Esophagus muscularis mucosa (tissue), 4 donors: ENCODE measurements at regions not wholly inside any gene's neighbourhood (a gene's known extent, or its start where the extent isn't known, plus 50 kb on each side); places are given as distances from the start of the nearest gene placed in this dataset.
A peak's percentile ranks its signal among the peaks of the same experiment; 100 is the strongest.
"Not testable (repeated sequence)": the region's sequence is repeated elsewhere in the genome, so short reads cannot be mapped to it uniquely, and the experiment has no call there.

Source experiments
- DNase-seq: peaks from one replicate; pipeline ENCODE4 v3.0.0-alpha.2; 2017; ENCODE audit errors: extremely low spot score
- H3K27ac ChIP-seq, 4 donors: fragments of 200-600 bp; sonication (generic); replicated peaks in 1 of 4; 1 replicate in 3 of 4; 2 replicates in 1 of 4; pipeline ENCODE4 v1.5.1; 2016 to 2019; ENCODE audit warnings: mild to moderate bottlenecking in 1 of 4
- H3K27me3 ChIP-seq, 4 donors: fragments of 200-600 bp; sonication (generic); one replicate each; pipeline versions ENCODE4 v1.5.1 to v1.6.0; 2016 to 2019
- H3K36me3 ChIP-seq, 4 donors: fragments of 200-600 bp; sonication (generic); one replicate each; pipeline ENCODE4 v1.5.1; 2016 to 2019
- H3K4me1 ChIP-seq, 4 donors: fragments of 200-600 bp; sonication (generic); one replicate each; pipeline ENCODE4 v1.5.1; 2016 to 2019
- H3K4me3 ChIP-seq, 4 donors: fragments of 200-600 bp; sonication (generic); 1 replicate in 2 of 4; 2 replicates in 2 of 4; pipeline ENCODE4 v1.5.1; 2016 to 2019; ENCODE audit warnings: mild to moderate bottlenecking in 4 of 4, moderate library complexity in 1 of 4
- H3K9me3 ChIP-seq, 4 donors: fragments of 200-600 bp; sonication (generic); 1 replicate in 3 of 4; 2 replicates in 1 of 4; pipeline ENCODE4 v1.5.1; 2016 to 2019
- EP300 ChIP-seq: sonication (generic); formaldehyde crosslinking; IDR thresholded peaks from one replicate; pipeline ENCODE4 v1.6.1; 2017; ENCODE audit warnings: antibody characterized with exemption
- POLR2A ChIP-seq: fragments of 450-650 bp; IDR thresholded peaks from one replicate; pipeline ENCODE4 v1.6.1; 2017; ENCODE audit warnings: antibody characterized with exemption, moderate library complexity, mild to moderate bottlenecking, low read depth
- POLR2AphosphoS5 ChIP-seq, 2 donors: sonication (generic); formaldehyde crosslinking; IDR thresholded peaks; one replicate each; pipeline ENCODE4 v1.6.1; 2017; ENCODE audit warnings: antibody characterized with exemption in 2 of 2
- WGBS: methylation state at CpG from one replicate; pipeline ENCODE4 v1.1.5; 2018; 5-methylcytosine and 5-hydroxymethylcytosine counted together
- intact Hi-C: fragments of 100-400 bp; cut with DNase I; formaldehyde crosslinking; loops from one replicate; pipeline ENCODE4 v1.15.1; 2023
- TF ChIP-seq, protein P1 (sequence below), 3 experiments: fragments of 200-600 bp in 2 of 3; fragments of 450-650 bp in 1 of 3; sonication (generic) in 2 of 3; IDR thresholded peaks; one replicate each; pipeline ENCODE4 v1.5.1; 2017 to 2019; ENCODE audit warnings: antibody characterized with exemption in 3 of 3, mild to moderate bottlenecking in 2 of 3, moderate library complexity in 1 of 3

DNA sequence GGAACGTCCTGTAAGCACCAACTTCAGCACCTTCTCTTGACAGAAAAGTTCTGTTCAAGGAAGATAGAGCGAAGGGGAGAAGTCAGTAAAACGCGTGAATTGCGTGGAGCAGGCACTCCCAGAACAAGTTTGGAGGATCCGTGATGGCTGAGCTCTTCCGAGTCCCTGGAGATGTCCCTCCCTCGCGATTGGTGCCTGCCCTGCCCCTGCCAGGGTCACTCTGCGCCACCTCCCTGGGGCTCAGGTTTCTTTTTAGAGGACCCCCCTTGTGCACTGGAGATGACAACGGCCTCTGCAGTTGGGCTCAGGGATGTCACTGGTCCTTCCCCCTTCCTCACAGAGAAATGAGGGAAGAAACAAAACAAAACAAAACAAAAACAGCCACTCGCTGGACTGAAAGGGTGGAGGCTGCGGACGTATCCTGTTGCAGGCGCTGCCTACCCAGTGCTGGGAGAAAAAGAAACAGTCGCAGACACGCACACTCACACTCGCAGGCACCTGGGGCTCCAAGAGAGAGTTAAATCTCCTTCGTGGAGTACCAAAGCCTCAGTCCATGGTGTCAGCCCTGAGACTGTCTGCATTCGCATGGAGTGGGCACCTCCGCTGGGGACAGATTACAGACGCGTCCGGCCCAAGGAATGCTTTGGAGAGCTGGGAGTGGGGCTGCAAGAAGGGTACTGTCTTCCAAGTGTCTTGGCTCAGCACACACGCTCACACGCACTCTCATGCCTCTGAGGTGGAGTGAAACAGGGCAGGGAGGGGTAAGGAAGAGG lies 512.7 kb downstream of the SLCO4C1 start:
- TF ChIP-seq EP300 (no peak), POLR2A (no peak), POLR2AphosphoS5 (IDR thresholded peaks at IDR 0.05) (no peak)
- TF ChIP-seq, protein P1, sequence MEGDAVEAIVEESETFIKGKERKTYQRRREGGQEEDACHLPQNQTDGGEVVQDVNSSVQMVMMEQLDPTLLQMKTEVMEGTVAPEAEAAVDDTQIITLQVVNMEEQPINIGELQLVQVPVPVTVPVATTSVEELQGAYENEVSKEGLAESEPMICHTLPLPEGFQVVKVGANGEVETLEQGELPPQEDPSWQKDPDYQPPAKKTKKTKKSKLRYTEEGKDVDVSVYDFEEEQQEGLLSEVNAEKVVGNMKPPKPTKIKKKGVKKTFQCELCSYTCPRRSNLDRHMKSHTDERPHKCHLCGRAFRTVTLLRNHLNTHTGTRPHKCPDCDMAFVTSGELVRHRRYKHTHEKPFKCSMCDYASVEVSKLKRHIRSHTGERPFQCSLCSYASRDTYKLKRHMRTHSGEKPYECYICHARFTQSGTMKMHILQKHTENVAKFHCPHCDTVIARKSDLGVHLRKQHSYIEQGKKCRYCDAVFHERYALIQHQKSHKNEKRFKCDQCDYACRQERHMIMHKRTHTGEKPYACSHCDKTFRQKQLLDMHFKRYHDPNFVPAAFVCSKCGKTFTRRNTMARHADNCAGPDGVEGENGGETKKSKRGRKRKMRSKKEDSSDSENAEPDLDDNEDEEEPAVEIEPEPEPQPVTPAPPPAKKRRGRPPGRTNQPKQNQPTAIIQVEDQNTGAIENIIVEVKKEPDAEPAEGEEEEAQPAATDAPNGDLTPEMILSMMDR (IDR thresholded peaks at IDR 0.05), result no peak
- Histone ChIP-seq H3K4me1 (peaks cover 0 to 5% (median 0%) of the 10 kb centered on the region in 4 donors), H3K4me3 (peak overlapping the region; percentile 4 to 40 (median 32)), H3K27ac (no peak overlapping the region), H3K27me3 (no peaks in the 10 kb centered on the region), H3K36me3 (no peaks in the 10 kb centered on the region), H3K9me3 (no peaks in the 10 kb centered on the region)
- 73% methylated on average over 22 of the region's 26 CpGs for WGBS
- intact Hi-C loops, result no loop called here
- no peak for DNase-seq

DNA sequence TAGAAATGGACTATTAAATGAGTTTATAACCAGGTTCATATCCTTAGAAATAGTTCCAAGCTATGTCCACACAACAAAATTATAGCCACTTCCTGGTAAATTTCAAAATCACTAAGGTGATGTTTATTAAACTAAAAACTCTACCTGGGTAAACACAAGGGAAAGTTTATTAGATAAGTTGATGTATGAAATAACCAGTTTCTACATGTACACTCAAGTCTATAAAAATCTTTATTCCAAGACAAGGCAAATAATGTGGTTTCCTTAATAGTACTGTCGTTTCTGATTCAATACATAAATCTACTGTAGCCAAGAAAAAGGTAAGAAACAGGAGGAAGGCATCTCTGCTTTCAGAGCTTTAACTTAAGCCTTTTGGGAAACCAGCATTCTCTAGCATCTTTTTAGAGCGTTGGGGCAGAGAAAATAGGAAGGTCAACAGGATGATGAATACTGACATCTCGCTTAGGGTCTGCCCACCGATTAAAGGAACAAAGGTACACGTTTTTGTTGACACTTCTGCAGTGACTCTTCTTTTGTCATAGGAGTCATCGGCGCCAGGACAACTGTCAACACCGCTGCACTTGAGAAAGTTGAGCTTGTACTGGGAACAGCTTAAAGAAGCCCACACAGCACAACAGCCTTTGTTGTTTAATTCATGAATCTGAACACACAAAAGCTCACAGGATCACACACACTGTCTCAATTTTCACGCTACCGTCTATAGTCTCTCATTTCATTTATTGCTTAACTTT lies 513.6 kb downstream of the SLCO4C1 start:
- no peak overlapping the region for H3K27ac ChIP-seq
- H3K9me3 ChIP-seq, result no peaks in the 10 kb centered on the region
- peaks cover 0 to 5% (median 0%) of the 10 kb centered on the region in 4 donors for H3K4me1 ChIP-seq
- no peaks in the 10 kb centered on the region for H3K27me3 ChIP-seq
- TF ChIP-seq POLR2A, result no peak
- TF ChIP-seq EP300, result no peak
- no peak for TF ChIP-seq POLR2AphosphoS5 (IDR thresholded peaks at IDR 0.05)
- TF ChIP-seq, protein P1 (IDR thresholded peaks at IDR 0.05), result no peak
- intact Hi-C loops, result no loop called here
- no peak for DNase-seq
- no peak overlapping the region for H3K4me3 ChIP-seq
- no peaks in the 10 kb centered on the region for H3K36me3 ChIP-seq
- 83% methylated on average over 10 of the region's 10 CpGs for WGBS

DNA sequence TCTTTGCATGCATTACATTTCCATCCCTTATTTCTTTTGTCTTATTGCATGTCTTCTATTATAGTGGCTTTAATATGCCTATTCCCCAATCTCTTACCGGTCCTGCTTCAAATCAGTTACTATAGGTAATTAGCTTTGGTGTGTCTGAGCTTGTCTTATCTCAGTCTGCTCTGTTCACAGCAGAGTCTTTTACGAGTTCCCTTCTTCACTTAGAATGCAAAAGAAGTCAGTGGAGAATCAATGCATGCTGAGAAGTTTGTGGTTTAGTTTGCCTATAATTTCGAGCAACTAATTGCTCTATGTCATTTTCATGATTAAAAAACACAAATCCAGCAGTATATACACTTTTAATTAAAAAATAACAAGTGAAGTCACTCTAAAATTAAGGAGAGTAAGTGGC lies 545.0 kb downstream of the SLCO4C1 start:
- intact Hi-C loops, result no loop called here
- H3K36me3 ChIP-seq, result no peaks in the 10 kb centered on the region
- H3K4me3 ChIP-seq, result no peak overlapping the region
- 81% methylated on average over 3 of the region's 3 CpGs for WGBS
- H3K4me1 ChIP-seq, result no peaks in the 10 kb centered on the region
- TF ChIP-seq POLR2AphosphoS5 (IDR thresholded peaks at IDR 0.05) (no peak), EP300 (no peak), POLR2A (no peak)
- TF ChIP-seq, protein P1 (IDR thresholded peaks at IDR 0.05), result no peak
- no peak for DNase-seq
- peaks cover 0 to 5% (median 0%) of the 10 kb centered on the region in 4 donors for H3K9me3 ChIP-seq
- no peaks in the 10 kb centered on the region for H3K27me3 ChIP-seq
- H3K27ac ChIP-seq, result no peak overlapping the region

DNA sequence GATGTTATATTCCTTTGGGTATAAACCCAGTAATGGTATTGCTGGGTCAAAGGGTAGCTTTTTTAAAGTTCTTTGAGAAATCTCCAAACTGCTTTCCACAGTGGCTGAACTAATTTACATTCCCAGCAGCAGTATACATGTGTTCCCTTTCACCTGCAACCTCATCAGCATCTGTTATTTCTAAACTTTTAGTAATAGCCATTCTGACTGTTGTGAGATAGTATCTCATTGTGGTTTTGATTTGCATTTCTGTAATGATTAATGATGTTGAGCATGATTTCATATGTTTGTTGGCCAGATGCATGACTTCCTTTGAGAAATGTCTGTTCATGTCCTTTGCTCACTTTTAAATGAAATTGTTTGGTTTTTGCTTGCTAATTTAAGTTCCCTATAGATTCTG lies 553.1 kb downstream of the SLCO4C1 start:
- DNase-seq, H3K36me3 ChIP-seq, H3K27me3 ChIP-seq, H3K4me1 ChIP-seq, H3K27ac ChIP-seq, H3K4me3 ChIP-seq, intact Hi-C loops: not testable (repeated sequence)
- peaks cover 0 to 12% (median 5%) of the 10 kb centered on the region in 4 donors for H3K9me3 ChIP-seq

DNA sequence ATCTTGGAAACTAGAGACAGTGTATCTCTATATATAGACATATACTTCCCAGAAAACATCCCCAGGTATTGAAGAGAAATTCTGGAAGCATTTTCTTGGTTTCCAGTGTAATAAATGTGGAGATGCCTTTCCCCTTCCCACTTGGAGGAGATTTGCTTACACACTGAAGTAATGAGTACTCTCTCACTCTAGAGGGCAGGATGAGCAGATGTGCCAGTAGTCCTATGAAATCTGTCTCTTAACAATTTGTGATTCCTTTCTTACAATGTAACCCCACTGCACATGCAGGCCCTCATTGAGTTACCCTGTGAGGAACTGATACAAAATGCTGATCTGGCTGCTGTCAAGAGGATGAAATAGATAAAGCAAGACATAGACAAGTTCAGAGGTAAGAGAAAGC lies 567.2 kb downstream of the SLCO4C1 start:
- intact Hi-C loops, result no loop called here
- TF ChIP-seq POLR2AphosphoS5 (IDR thresholded peaks at IDR 0.05) (no peak), EP300 (no peak), POLR2A (no peak)
- TF ChIP-seq, protein P1 (IDR thresholded peaks at IDR 0.05), result no peak
- H3K36me3 ChIP-seq, result no peaks in the 10 kb centered on the region
- no peaks in the 10 kb centered on the region for H3K9me3 ChIP-seq
- H3K4me3 ChIP-seq, result no peak overlapping the region
- H3K27me3 ChIP-seq, result no peaks in the 10 kb centered on the region
- no peak for DNase-seq
- H3K27ac ChIP-seq, result no peak overlapping the region
- no peaks in the 10 kb centered on the region for H3K4me1 ChIP-seq
